Left cardiac atrium (tissue), 4 donors: ENCODE measurements at regions not wholly inside any gene's neighbourhood (a gene's known extent, or its start where the extent isn't known, plus 50 kb on each side); places are given as distances from the start of the nearest gene placed in this dataset.
"Not testable (repeated sequence)": the region's sequence is repeated elsewhere in the genome, so short reads cannot be mapped to it uniquely, and the experiment has no call there.

Experiments used
- ATAC-seq, 2 donors: fragments of 200-7000 bp; cut with Tn5 transposase; one replicate each; pipeline ENCODE4 v1.9.1; 2020; ENCODE audit warnings: mild to moderate bottlenecking in 2 of 2, moderate library complexity in 2 of 2
- DNase-seq: peaks from one replicate; pipeline ENCODE4 v3.0.0-alpha.2; 2020
- intact Hi-C, 2 donors: fragments of 100-400 bp; cut with DNase I; formaldehyde crosslinking; loops; one replicate each; pipeline versions ENCODE4 v1.14.1 to v1.15.1; 2022 to 2023
- donor health status: DM: no; HTN: yes; CAD: no.
- donor health status: DM: no; HTN: yes; CAD: no; lungs with severe emphysema.
- donor health status: DM: yes; HTN: yes; CAD: no.
- donor health status: Dilated cardiomyopathy.

DNA sequence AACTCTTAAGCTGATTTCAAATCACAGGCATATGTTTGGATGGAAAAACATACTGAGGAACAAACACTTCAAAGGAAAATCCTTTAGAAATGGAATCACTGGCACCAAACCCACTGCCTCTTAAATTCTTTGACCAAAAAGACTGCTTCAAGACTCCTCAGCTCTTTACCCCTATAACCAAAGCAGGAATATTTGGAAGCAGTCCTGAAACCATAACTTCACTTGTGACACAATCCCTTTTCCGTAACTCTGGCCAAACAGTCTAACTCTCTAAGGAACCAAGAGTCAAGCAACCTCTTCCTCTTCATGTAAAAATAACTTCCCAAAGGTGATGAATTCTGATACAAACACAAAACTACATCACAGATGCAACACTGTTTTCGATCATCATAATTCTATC lies 104.3 kb downstream of the MTERF1 start:
- ATAC-seq (no peak), DNase-seq (no peak)
- intact Hi-C loops = loop anchor here in 1 of 2 donors (10.0 kb wide), 1 partner anchor 91 kb away; no protein-coding TSS in a partner anchor

DNA sequence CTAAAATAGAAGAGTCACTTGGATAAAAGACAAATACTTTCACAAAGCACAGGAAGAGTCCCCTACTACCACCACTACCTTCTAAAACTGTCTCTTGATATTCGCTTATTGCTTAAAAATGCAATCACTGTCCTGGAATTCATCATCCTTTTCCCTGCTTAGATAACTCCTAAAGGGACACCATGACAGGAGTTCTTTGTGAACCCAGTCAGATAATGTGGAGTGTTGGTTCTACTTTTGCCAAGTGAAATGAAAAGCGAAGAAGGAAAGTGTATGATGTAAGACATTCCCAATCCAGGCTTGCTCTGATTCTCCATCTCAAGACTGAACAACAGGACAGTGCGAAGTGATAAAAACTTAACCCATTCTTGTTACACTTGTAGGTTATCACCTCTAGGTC lies 103.0 kb downstream of the MTERF1 start:
- peak in 1 of 2 donors; percentile 19 for ATAC-seq
- intact Hi-C loops = loop anchor here in 1 of 2 donors (10.0 kb wide), 1 partner anchor 93 kb away; no protein-coding TSS in a partner anchor
- no peak for DNase-seq

DNA sequence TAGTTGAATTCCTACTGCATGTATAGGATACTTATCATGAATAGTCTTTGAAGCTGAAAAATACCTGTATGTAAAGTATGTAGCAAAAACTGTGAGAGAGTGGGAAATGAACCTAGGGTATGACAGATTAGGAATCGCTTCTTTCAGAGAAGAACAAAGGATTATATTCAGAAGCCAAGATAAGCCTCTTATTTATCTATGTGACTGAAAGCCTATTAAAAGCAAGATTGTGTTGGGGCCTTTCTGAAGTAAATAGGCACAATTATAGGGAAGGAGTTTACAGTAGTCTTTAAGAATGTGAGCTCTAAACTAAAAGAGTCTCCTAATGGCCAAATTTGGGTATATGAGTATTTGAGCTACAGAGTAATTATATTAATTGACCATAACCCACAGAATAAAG lies 102.1 kb downstream of the MTERF1 start:
- no peak for ATAC-seq
- no peak for DNase-seq
- intact Hi-C loops = loop anchor here in 1 of 2 donors (10.0 kb wide), 1 partner anchor 94 kb away; no protein-coding TSS in a partner anchor

DNA sequence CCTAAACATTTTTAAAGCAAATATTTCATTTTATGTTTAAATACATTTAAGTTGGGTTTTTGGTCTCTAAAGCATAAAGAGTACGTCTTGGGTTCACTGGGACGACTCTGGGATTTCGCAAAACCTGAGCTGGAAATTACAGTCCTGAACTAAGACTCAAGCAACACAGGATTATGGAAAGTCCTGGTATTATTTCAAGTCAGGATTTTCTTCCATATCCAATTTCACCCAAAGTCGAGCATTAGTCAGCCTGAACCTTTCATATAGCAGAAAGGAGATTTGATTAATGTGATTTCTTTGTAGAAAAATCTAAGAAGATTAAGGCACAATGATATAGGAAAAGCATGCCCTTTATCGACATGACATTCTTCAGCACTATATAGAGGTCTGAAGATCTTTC lies 100.0 kb downstream of the MTERF1 start:
- DNase-seq (no peak), ATAC-seq (no peak)
- intact Hi-C loops = loop anchor here (5.0 to 10.0 kb wide), 2 partner anchors 143 to 696 kb away; no protein-coding TSS in a partner anchor

DNA sequence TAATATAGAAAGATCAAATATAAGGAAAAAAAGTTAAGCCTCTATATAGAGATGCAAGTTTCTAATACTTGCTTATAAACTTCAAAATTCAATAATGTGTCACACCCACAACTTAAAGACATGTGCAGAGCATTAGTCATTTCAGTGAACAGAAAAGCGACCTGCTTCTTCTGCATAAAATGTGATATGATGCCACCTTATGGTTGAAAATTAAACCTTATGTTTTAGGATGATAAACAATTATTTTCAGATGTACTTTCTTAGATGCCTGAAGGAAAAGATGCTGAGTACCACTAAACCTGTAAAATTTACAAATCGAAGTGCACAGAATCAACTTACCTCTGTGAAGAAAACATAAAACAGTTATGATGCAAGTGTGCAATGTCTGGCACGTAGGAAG lies 96.0 kb downstream of the MTERF1 start:
- ATAC-seq = peak in 1 of 2 donors; percentile 30
- intact Hi-C loops = loop anchor here (5.0 to 10.0 kb wide), 2 partner anchors 147 to 700 kb away; no protein-coding TSS in a partner anchor

DNA sequence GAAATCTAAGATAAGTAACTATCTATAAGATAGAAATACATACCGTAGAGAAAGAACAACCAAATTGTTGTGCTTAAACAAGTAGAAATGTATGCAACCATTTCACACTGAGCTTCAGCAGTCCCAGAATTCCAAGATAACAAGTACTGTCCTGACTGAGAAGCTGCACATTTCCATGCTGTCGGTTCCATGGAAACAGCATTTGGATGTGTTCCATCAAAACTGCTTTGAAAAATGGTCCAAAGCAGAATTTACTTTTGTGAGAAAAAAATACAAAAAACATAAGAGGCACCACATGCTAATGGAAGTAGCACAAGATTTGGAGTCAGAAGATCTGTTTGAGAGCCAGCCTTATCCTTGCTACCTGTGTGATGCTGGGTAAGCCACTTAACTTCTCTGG lies 92.6 kb downstream of the MTERF1 start:
- ATAC-seq (no peak), DNase-seq (no peak)
- intact Hi-C loops = loop anchor here (10.0 kb wide), 1 partner anchor 703 kb away; no protein-coding TSS in a partner anchor

More for the DNA sequence above, 96.0 kb downstream of the MTERF1 start:
- DNase-seq = no peak

DNA sequence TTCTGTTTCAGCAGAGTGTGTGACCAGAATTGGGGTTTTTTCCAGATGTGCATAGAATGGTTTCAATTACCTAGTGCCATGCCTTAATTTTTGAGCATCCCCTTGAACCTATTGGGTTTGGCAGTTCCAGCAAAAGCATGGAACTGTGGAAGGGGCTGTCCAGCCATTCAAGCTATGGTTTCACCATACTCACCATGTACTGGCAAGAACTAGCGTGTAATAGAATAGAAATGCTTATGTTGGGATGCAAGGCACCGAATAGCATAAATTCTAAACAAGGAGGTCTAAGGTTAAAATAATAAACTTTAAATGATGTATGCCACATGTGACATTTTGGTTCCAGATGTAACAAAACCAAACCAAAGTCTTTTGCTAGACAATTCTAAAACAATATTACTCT lies 91.4 kb downstream of the MTERF1 start:
- no peak for ATAC-seq
- DNase-seq = no peak
- intact Hi-C loops = loop anchor here (10.0 kb wide), 1 partner anchor 704 kb away; no protein-coding TSS in a partner anchor

DNA sequence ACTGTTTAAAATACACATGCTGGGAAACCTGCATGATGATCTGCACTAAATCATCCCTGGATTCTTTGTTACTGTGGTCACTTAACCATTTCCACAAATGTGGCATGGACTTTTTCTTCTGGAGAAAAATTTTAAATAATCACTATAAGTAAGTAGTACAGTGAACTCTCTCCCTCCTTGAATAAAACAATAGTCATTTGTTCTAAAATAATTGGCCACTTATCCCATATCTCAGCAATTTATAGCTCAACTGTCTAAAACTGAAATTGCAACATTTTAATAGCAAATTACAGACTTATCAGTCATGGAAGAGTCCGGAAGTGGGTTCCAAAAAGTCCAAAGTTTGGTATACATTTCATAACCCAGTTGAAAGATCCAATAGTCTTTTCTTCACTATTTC lies 90.9 kb downstream of the MTERF1 start:
- intact Hi-C loops = loop anchor here (10.0 kb wide), 1 partner anchor 705 kb away; no protein-coding TSS in a partner anchor
- DNase-seq (no peak), ATAC-seq (no peak)

DNA sequence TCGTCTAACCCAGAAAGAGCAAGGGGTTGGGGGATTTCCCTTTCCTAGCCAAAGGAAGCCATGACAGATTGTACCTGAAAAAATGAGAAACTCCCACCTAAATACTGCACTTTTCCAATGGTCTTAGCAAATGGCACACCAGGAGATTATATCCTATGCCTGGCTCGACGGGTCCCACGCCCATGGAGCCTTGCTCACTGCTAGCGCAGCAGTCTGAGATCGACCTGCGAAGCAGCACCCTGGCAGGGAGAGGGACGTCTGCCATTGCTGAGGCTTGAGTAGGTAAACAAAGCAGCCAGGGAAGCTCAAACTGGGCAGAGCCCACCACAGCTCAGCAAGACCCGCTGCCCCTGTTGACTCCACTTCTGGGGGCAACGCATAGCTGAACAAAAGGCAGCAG lies 89.9 kb downstream of the MTERF1 start:
- ATAC-seq, intact Hi-C loops, DNase-seq: not testable (repeated sequence)

DNA sequence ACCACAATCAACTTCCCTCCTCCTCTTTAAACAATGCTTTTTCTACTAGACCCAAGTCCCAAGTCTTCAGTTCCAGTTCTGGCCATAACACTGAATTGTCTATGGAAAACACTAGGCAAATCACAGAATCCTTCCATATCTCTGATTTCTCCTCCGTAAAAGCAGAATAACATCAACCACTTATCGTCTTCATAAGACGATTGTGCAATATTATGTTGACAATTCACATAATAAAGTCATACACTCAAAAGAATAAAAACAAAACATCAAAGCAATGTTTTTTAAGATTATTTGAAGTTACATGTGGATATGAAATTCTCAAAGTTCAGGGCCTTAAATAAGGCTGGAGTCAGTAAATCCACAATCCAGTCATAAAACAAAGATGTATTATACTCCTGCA lies 84.4 kb downstream of the MTERF1 start:
- intact Hi-C loops = no loop called here
- ATAC-seq (no peak), DNase-seq (no peak)

DNA sequence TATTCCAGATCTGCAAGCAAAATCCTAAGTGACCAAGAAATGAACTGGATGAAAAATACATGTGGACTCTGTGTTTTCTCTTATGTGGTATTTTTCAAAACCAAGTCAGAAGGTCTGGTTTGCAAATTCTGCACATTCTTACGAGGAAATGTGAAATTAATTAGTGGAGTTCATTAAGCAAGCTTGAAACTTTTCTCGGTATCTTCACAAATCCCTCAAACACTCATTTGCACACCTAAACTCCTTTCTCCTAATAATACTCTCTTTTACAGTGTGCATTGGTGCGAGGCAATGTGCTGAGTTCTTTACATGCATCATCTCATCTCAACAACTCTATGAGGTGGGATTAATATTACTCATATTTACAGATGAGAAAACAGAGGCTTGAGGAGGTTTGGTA lies 82.1 kb downstream of the MTERF1 start:
- intact Hi-C loops = no loop called here
- ATAC-seq (no peak), DNase-seq (no peak)

DNA sequence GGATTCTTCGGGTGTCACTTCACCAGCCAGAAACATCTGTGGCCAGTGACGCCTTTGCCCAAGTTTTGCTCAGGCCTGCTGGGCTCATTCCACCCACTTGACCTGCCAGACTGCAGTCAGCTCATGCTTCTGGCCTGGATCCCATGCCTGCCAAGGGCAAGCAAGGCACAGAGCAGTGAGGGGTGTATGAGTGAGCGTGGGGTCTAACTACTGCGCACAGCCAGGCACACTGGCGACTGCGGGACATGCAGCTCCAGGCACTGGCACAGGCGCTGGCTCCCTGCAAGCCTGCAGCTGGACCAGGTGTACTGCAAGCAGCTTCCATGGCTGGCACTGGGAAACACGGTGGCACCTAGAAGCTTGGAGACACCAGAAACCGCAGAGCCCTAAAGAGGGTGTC lies 80.1 kb downstream of the MTERF1 start:
- peak; percentile 78 to 87 for ATAC-seq
- DNase-seq = peak; percentile 24
- intact Hi-C loops = no loop called here

DNA sequence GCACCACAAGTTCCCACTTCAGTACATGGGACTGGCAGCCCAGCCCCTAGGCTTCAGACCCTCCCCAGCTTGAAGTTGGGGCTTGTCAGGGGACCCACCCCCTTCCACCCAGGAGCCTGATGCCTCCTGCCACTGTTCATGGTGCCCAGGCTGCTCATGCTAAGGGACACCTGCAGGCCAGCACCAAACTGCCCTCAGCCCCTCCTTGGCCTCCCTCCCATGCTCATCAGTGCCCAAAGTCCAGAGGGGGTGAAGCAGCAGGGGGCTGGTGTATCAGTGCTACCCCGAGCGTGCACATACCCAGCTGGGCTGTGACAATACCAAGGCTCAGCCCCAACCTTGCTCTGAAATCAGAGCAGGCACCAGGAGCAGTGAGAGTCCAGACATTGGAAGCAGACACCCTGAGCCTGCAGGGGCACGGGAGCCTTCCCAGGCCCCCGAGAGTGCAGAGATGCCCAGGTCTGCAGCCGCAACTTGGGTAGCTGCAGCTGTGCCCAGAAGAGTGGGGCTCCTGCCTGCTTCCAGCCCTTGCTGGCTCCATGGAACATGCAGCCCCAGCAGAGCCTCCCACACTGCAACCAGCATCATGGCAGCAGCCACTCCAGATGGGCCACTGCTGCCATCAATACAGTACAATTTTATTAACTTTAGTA lies 79.0 kb downstream of the MTERF1 start:
- ATAC-seq (no peak), DNase-seq (no peak)
- intact Hi-C loops = no loop called here

DNA sequence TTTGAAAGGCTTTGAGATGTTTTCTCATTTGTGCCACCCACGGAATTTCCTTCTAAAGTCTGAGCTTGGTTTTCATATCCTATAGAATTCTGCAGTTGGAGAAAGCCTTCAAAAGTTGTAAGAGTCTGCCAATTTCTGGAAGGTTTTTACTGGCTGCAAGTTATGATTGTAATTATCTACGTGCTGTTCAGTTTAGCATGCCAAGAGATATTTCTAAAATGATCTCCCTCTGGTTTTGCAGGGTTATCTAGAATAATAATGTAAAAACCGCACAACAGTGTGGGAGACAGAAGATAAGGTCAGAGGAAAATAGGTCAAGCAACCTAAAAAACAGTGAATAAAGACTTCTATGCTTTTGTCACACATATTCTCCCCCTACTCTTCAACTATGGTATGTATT lies 69.3 kb downstream of the MTERF1 start:
- no peak for DNase-seq
- no peak for ATAC-seq
- intact Hi-C loops = no loop called here

DNA sequence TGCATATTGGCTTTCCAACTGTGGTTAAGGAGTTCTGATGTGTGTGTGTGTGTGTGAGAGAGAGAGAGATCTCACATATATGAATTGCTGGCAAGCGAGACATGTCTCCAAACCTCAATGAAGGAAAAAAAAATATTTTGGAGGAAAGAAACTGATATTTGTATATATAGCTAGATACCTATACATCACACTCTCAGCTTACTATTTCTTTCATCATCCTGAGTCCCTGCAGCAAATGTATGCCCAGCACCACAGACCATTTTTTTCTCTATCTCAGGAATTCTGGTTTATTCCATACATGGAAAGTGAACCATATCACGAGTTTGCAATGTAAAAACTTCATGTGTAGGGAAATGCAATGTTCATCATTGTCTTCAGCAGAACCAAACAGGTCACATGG lies 68.9 kb downstream of the MTERF1 start:
- DNase-seq (no peak), ATAC-seq (no peak)
- intact Hi-C loops = no loop called here

DNA sequence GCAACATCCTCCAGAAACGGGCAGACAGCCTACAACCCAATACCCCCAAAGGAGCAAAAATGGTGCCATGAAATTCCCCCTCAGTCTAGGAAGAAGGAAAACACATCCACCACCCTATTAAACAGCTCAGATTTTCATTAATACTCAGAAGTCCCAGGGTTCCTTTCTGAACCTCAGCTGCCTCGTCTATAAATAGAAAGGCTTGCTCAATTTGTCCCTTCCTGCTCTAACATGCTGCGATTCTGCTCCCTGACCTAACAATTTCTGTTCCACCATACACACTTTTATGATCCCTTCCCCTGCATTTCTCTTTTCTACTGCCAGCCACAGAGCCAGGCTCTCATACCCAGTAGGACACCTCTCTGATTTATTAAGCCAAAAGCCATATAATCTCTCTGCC lies 68.1 kb downstream of the MTERF1 start:
- DNase-seq (no peak), ATAC-seq (peak in 1 of 2 donors; percentile 44)
- intact Hi-C loops = no loop called here

DNA sequence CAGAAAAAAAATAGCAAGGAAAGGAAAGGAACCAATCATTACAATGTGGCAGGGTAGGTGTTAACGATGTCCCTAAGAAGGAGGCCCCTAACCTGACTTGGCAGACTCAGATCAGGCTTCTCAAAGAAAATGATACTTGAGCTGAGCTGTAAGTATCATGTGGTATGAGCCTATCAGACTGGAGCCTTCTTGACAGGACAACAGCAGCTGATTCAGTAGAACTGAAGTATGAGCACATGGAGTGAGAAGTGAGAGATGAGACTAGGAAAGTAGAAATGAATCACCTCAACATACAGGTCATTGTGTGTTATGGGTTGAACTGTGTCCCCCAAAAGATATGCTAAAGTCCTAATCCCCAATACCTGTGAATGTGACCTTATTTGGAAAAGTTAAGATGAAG lies 66.3 kb downstream of the MTERF1 start:
- no peak for DNase-seq
- intact Hi-C loops = no loop called here
- ATAC-seq = no peak
